ENCODE measurements at regions not wholly inside any gene's neighbourhood (a gene's known extent, or its start where the extent isn't known, plus 50 kb on each side); places are given as distances from the start of the nearest gene placed in this dataset.

DNA sequence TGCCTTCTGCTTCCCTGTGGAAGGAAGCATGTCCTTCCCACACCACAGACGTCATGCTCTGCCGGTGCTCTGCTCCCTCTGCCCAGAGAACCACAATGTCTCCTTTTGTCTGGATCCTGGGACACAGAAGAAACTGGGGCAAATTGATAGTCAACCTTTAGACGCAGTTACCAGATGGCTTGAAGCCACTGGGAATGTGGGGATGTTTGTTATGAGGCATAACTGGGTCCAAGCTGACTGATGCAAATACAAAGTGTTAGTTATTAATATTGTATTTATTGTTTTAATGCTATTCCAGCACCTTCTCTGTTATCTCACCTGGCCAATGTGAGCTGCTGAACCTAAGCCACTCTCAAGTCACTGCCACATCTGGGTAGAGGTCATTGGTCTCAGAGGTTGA is 322.2 kb downstream of the SHANK2 start:
- DNase-seq (ENCODE audit: low spot score) = no peak

DNA sequence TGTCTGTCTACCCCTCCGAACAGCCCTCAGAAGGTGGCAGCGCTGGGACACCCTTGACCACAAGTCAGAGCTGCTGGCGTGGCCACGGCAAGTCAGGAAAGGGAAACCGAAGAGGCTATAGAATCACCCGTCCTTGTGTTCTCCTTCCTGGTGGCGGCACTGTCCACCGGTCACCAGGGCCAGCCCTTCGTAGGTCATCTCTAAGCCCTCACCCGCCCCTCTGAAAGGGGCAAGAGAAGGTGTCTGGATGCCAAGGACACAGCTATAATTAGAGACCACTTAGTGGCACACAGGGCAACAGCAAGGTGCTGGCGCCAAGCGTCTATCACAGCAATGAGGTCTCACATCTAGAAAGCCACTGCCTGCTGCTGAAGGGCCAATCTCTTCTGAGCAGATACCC is 320.9 kb downstream of the SHANK2 start:
- no peak for DNase-seq (ENCODE audit: low spot score)

DNA sequence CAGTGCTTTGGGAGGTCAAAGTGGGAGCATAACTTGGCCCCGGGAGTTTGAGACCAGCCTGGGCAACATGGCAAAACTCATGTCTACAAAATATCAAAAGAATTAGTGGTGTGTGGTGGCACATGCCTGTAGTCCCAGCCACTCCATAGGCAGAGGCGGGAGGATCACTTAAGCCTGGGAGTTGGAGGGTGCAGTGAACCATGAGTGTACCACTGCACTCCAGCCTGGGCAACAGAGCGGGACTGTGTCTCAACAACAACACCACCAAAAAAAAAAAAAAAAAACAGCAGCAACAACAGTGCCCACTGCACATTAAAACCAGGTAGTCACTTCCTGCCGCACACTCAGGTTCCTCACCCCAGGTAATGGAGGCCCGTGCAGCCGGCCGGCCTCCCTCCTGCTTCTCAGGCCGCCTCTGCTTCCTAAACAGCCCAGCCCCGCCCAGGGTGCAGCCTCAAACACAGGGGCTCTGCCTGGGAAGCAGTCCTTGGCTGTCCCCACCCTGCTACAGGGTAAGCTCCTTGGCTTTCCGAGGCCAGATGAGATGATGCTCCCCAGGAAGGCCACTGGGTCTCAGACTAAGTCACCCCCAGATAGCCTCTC is 318.3 kb downstream of the SHANK2 start:
- no peak for DNase-seq (ENCODE audit: low spot score)

DNA sequence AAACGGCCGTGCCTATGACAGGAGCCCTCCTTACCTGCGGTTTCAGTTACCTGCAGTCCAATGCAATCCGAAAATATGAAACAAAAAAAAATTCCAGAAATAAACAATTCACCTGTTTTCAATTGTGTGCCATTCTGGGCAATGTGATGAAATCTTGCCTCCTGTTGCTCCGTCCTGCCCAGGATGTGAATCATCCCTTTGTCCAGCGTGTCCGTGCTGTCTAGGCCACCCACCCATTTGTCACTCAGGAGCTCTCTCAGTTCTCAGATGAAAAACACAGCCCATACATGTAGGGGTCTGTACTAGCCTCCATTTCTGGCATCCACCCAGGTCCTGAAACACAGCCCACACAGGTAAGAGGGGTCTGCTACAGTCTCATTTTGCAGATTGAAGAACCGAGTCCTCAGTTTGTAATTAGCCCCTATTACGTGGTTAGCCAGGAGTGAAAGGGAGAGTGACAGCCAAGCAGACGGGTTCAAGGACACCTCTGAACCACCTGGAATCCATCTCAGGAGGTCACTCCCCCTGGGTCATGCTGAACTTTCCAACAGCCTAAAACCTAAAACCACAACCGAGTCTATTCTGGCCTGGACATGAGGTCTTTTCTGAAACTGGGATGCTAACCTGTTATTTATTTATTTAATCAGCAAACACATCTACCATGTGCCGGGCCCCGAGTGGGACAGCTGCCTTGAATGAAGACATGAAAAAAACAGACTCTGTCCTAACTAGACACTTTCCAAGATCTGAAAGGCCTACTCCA is 317.2 kb downstream of the SHANK2 start:
- no peak for DNase-seq (ENCODE audit: low spot score)

DNA sequence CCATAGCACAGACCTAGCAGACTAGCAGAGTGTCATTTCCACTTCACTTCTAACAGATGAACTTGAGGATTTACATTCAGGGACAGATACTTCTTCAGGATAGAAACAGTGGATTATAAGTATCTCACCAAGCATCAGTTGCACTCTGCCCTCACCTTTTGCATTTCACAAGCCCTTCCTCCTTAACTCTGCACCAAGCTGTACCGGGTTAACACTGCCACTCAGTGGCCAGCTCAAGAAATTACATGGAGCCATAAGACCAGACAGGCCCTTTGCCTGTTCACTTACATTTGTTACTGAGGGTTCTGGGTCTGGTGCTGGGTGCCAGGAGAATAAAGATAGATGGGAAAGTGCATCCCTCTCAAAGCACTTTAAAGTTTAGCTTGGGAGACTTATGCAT is 309.8 kb downstream of the SHANK2 start:
- no peak for DNase-seq (ENCODE audit: low spot score)

DNA sequence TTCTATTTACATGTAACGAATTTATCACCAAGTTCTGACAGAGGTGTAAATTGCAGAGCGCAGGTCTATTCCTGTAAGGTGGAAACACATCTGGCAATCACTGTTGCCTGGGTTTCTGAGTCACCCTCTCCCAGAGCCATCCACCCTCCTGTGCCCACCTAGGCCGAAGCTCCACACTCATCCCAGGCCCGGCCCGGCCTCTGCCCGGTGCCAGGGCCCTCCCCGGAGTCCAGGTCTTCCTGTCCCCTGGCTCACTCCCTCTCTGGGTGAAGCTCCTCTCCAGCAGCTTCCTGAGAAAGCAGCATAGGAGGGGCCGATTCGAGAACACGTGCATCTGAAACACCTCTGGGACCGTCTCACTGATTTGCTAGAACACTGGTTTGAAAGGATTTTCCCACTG is 308.2 kb downstream of the SHANK2 start:
- no peak for DNase-seq (ENCODE audit: low spot score)

DNA sequence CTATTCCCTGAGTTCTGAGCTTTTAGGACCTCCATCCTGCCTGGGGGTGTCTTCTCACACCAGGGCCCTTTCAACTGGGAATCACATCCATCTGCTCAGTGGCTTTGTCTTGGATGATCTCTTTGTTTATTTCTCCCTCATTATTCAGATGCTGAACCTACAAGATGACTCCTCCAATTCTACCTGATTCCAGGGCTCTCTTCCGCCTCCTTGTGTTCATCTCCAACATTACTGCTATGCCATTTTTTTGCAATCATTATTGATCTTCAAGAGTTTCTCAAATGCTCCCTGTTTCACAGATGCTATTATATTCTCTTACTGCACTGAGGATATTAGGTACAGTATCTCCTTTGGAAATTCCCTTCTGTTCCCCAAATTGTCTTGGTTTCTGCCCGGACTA is 307.7 kb downstream of the SHANK2 start:
- DNase-seq (ENCODE audit: low spot score) = no peak

DNA sequence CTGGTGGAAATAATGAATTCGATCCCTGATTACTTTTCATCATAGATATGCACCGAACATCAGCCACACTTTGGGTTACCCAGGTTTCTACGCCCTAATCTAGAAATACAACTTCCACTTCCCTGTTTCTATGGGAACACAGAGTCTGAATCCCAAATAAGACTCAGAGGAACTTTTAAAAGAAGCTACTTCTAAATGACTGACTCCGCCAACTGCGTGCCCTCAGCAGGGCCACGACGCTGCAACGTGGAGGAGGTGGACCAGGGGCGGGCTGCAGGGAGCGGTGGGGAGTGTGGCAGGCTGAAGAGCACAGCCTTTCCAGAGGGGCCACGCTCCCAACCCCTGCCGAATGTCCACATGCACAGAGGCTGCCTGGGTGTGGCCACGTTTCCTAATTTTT is 304.0 kb downstream of the SHANK2 start:
- DNase-seq (ENCODE audit: low spot score) = no peak

DNA sequence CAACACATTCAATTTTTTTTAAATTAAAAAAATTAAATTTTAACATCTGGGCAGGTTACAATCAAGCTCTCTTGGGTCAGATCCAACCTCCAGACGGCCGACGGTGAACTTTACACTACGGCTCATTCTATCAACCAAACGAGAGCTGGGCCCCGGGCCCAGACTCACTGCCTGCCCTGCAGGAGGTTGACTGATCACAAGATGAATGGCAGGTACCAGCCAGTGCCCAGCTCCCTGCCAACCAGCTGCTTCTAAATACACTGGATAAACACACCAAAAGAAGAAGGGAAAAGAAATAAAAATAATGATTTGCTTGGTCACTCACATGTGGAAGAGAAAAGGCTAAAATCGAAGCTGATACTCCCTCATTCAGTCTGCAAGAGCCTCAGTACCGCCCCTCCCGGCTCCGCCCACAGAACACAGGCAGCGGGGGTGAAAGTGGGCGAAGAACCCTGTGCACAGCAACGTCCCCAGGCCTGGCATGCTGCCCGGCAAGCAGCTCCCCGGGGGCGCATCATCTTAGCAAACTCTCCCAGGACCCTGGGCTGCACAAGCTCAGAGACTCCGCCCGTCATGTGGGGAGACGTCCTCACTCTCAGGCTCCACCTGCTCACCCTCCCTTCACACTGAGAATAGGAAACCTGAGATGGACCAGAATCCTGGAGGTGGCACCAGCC is 303.4 kb downstream of the SHANK2 start:
- no peak for DNase-seq (ENCODE audit: low spot score)

DNA sequence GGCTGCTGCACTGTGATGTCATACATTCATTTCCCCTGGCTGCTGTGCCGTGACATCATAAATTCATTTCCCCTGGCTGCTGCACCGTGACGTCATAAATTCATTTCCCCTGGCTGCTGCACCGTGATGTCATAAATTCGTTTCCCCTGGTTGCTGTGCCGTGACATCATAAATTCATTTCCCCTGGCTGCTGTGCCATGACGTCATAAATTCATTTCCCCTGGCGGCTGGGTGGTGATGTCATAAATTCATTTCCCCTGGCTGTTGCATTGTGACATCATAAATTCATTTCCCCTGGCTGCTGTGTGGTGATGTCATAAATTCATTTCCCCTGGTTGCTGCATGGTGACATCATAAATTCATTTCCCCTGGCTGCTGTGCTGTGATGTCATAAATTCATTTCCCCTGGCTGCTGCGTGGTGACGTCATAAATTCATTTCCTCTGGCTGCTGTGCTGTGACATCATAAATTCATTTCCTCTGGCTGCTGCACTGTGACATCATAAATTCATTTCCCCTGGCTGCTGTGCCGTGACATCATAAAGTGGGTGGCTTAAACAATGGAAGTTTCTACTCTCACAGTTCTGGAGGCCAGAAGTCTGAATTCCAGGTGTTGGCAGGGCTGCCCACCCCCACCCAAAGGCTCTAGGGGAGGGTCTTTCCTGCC is 301.1 kb downstream of the SHANK2 start:
- DNase-seq (ENCODE audit: low spot score) = no peak

DNA sequence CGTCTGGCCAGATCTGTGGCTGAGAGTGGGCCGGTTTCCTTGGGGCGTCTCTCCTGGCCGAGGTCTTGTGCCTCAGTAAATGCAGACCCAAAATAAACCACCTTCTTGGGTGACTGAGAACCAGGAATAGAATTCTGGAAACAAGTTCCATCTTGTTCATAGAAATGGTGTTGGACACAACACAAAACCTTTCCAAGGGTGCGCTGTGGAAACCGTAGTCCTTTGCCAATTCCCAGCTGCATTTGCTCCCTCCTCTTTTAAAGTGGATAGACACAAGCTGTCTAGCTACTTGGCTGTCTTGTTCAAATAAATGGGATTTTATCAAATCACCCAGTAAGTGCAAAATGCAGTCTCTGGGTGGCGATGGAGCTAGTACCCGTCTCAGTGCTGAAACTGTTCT is 300.2 kb downstream of the SHANK2 start:
- no peak for DNase-seq (ENCODE audit: low spot score)

DNA sequence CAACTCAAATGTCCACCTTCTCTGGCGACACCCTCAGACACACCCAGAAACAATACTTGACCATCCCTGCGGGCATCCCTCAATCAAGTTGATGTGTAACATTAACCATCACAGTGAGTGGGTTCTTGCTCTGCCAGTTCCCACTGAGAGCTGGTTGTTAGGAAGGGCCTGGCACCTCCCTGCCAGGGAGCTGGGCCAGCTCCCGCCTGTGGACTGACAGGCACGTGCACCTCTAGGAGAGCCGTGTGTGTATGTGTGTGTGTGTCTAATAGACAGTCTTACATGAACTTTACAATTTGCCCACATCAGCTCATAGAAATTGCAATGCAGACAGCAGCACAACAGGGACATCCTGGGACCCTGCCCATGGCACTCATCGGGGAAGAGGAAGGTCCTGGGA is 298.7 kb downstream of the SHANK2 start:
- DNase-seq (ENCODE audit: low spot score) = no peak

DNA sequence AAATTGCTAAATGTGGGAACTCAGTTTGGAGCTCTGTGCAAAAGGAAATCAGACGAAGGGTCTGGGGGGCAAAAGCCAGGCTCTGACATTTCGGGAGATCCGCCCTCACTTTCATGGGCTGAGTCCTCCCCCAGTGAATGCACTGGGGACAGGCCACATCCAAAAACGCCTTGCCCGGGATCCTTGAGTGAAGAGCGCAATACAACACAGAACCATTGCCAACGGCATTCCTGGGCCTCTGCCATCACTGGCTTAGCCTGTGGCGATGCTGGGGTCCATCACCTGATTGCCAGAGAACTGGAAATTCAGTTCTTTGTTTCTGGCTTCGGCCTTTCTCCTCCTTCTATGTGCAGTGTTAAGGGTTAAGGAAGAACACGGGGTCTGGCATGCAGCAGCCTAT is 297.9 kb downstream of the SHANK2 start:
- DNase-seq (ENCODE audit: low spot score) = no peak

Measured in HuH-7 (cell line).